ENCODE measurements at regions not wholly inside any gene's neighbourhood (a gene's known extent, or its start where the extent isn't known, plus 50 kb on each side); places are given as distances from the start of the nearest gene placed in this dataset.

DNA sequence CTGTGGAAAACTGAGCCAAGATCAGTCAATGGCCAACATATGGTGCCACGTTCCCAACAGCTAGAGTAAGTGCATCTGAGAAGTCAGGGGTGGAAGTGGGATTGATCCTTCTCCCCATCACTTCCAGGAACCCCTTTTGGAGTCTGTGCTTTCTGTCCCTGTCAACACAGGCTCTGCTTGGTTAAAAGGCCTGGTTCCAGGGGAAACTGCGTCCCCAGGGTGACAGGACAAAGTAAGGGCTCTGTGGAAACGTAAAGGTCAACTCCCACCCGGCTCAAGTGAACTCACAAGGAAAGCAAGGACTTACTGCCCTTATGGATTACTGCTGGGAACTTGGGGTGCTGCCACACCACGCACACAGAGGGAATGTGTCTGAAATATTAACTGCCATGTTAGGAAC, 77.5 kb upstream of the GRB10 start:
- no peaks in the 10 kb centered on the region for H3K36me3 ChIP-seq (replicated peaks in 1 of 2; ENCODE audit: insufficient read depth in 1 of 2, low read depth in 2 of 2)
- H3K4me1 ChIP-seq, result peaks cover 2% of the 10 kb centered on the region
- H3K4me3 ChIP-seq, result no peak overlapping the region
- no peaks in the 10 kb centered on the region for H3K9me3 ChIP-seq
- no peak overlapping the region for H3K27ac ChIP-seq
- H3K27me3 ChIP-seq, result no peaks in the 10 kb centered on the region
- TF ChIP-seq POLR2A (IDR thresholded peaks at IDR 0.05), result no peak
- TF ChIP-seq, protein P1, sequence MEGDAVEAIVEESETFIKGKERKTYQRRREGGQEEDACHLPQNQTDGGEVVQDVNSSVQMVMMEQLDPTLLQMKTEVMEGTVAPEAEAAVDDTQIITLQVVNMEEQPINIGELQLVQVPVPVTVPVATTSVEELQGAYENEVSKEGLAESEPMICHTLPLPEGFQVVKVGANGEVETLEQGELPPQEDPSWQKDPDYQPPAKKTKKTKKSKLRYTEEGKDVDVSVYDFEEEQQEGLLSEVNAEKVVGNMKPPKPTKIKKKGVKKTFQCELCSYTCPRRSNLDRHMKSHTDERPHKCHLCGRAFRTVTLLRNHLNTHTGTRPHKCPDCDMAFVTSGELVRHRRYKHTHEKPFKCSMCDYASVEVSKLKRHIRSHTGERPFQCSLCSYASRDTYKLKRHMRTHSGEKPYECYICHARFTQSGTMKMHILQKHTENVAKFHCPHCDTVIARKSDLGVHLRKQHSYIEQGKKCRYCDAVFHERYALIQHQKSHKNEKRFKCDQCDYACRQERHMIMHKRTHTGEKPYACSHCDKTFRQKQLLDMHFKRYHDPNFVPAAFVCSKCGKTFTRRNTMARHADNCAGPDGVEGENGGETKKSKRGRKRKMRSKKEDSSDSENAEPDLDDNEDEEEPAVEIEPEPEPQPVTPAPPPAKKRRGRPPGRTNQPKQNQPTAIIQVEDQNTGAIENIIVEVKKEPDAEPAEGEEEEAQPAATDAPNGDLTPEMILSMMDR (IDR thresholded peaks at IDR 0.05), result no peak
- intact Hi-C loops (cut with DNase I), result no loop called here
- ATAC-seq, result no peak
- no peak for DNase-seq
- WGBS, 2 donors, result 86 to 88% methylated on average over 3 to 5 of the region's 5 CpGs

DNA sequence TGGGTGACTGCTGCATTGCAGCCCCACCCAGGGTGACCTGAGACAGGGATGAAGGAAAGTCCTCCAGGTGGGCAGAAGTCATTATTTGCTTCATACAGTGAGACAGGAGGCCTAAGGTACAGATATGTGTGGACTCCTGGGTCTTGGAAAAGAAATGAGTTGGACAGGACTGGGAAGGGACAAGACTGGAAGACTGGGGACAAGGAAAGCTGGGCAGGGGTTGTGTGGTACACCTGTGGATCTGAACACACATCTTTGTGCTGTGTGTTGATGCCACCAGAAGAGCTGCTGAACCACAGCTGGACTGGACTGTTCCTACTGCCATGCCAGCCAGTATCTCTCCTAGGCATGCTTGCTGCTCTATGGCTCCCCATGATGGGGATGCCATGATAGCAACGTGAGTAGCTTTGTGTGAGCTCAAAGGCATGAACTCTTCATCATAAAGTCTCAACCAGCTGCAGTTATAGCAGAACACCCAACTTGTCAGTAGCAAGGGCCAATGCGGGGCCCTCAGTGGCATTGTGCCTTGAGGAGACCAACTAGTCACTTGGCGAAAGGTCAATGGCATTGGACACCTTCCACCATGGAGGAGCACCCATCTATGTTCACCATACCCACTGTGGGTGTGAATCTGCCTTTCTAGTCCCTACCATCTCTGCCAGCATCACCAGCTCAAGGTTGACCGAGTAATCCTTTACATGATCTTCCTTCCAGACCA, 76.0 kb upstream of the GRB10 start:
- no peak for DNase-seq
- no peak overlapping the region for H3K27ac ChIP-seq
- TF ChIP-seq, protein P1 (IDR thresholded peaks at IDR 0.05), result no peak
- TF ChIP-seq POLR2A (IDR thresholded peaks at IDR 0.05), result no peak
- WGBS, 2 donors, result 93 to 94% methylated on average over 2 to 4 of the region's 4 CpGs
- no peaks in the 10 kb centered on the region for H3K36me3 ChIP-seq (replicated peaks in 1 of 2; ENCODE audit: insufficient read depth in 1 of 2, low read depth in 2 of 2)
- no peaks in the 10 kb centered on the region for H3K9me3 ChIP-seq
- no peak for ATAC-seq
- no peak overlapping the region for H3K4me3 ChIP-seq
- no peaks in the 10 kb centered on the region for H3K27me3 ChIP-seq
- no peaks in the 10 kb centered on the region for H3K4me1 ChIP-seq
- intact Hi-C loops (cut with DNase I), result no loop called here

DNA sequence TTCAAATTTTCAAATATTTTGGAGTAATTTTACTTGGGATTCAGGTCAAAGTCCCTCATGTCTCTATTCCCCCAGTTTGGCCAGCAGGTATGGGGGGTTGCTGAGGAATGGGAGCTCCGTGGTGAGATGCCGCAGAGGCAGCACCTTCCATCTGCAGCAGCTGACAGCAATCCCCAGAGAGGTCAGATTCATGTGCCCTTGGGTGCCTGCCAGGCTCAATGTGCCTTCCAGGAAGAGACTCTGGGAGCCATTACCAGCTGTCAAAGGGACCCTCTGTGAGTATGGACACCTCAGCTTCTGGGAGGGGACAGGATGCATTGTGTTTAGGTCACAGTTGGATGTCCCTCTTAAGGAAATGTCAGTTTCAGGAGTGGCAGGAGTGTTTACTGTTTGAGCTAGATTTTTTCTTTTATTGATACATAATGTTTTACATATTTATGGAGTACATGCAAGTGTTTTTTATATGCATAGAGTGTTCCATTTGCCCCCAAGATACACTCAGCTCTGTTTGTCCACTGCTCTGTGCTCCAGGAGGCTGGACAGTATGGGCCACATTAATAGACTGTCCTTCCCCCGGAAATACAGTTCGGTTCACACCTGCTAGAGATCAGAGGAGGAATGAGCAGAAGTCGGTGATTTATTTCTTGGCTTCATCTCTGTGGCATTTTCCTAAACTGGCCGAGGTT, 75.3 kb upstream of the GRB10 start:
- H3K27ac ChIP-seq, result no peak overlapping the region
- H3K4me1 ChIP-seq, result no peaks in the 10 kb centered on the region
- H3K36me3 ChIP-seq (replicated peaks in 1 of 2; ENCODE audit: insufficient read depth in 1 of 2, low read depth in 2 of 2), result no peaks in the 10 kb centered on the region
- ATAC-seq (no peak), DNase-seq (peak; percentile 31 to 58 (median 48))
- intact Hi-C loops (cut with DNase I), result no loop called here
- TF ChIP-seq, protein P1 (IDR thresholded peaks at IDR 0.05), result no peak
- no peak for TF ChIP-seq POLR2A (IDR thresholded peaks at IDR 0.05)
- no peak overlapping the region for H3K4me3 ChIP-seq
- 62 to 71% methylated on average over 6 of the region's 6 CpGs for WGBS, 2 donors
- H3K27me3 ChIP-seq, result no peaks in the 10 kb centered on the region
- H3K9me3 ChIP-seq, result no peaks in the 10 kb centered on the region

DNA sequence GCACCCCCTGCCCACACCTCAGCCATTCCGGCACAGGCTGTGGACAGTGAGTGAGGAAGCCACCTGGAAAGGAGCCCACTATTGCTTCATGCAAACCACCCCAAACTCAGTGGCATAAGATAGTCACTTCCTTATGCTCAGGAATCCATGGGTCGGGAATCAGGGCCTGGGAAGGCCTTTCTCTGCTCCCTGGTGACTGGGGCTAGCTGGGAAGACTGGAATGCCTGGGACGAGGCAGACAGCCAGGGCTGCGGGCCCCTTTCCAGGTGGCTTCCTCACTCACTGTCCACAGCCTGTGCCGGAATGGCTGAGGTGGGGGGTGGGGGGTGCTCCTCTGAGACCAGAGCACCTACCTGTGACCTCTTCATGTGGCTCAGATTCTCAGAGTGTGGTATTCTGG, 74.1 kb upstream of the GRB10 start:
- Histone ChIP-seq H3K9me3 (no peaks in the 10 kb centered on the region), H3K27ac (no peak overlapping the region), H3K36me3 (replicated peaks in 1 of 2; ENCODE audit: insufficient read depth in 1 of 2, low read depth in 2 of 2) (no peaks in the 10 kb centered on the region), H3K4me1 (no peaks in the 10 kb centered on the region), H3K27me3 (no peaks in the 10 kb centered on the region), H3K4me3 (no peak overlapping the region)
- WGBS, 2 donors, result 75 to 89% methylated on average over 2 to 4 of the region's 5 CpGs
- ATAC-seq (no peak), DNase-seq (no peak)
- TF ChIP-seq, protein P1 (IDR thresholded peaks at IDR 0.05), result no peak
- TF ChIP-seq POLR2A (IDR thresholded peaks at IDR 0.05), result no peak
- intact Hi-C loops (cut with DNase I), result no loop called here

Measured in body of pancreas (tissue), 4 donors.